HG02943 (cell line): ENCODE measurements at regions not wholly inside any gene's neighbourhood (a gene's known extent, or its start where the extent isn't known, plus 50 kb on each side); places are given as distances from the start of the nearest gene placed in this dataset.

Source experiments
- ATAC-seq: cut with Tn5 transposase; IDR thresholded peaks from one replicate; pipeline ENCODE4 v1.9.1; 2021; ENCODE audit warnings: mild to moderate bottlenecking, low read depth, moderate library complexity; ENCODE audit not compliant: unreplicated experiment

DNA sequence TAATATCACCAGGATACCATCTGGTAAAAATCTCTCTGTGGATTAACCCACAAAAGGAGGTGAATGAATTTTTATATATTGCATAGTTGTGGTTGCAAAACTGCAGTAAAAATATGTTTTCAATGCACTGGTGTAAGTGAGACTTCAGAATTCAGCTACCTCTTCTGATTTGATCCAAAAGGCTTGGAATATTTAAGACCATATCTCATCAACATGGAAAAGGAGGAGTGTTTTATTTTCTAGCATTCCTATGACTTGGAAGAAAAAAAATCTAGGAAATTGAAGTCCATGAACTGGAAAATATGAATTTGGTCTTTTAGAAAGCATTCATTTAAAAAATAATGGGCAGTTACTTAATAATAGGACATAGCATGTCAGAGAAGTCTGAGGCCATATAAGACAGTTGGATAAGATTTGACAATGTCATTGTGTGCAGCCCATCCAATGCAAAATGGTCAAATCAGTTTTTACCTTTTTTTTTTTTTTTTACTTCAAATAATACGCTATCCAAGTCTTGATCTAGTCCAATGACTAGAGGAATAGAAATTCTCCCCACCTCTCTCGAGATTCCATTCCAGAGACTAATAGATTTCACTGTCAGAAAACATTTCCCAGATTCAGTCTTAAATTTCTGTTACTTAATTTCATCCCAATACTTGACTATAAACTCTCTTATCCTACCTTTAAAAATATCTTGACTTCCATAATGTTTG lies 364.9 kb upstream of the PMFBP1 start:
- ATAC-seq: no peak

DNA sequence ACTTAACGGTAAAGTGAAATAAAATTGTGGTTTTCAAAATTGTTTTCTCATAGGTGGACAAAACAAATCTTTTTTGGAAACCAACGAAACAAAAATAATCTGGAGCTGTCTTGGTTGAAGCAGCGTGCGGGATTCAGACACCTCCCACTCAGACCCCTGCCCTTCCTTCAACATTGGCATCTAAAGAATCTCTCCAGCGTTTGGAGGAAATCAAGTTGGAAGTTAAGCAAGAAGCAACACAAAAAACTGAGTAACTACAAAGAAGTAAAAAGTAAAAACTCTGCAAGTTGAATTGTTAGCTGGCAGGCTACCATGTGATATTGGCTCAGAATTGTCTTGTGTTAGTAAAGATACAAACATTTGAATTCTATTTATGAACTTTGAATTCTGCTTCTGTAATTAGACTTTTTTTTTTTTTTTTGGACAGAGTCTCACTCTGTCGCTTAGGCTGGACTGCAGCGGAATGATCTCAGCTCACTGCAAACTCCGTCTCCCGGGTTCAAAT lies 361.0 kb upstream of the PMFBP1 start:
- no peak for ATAC-seq

DNA sequence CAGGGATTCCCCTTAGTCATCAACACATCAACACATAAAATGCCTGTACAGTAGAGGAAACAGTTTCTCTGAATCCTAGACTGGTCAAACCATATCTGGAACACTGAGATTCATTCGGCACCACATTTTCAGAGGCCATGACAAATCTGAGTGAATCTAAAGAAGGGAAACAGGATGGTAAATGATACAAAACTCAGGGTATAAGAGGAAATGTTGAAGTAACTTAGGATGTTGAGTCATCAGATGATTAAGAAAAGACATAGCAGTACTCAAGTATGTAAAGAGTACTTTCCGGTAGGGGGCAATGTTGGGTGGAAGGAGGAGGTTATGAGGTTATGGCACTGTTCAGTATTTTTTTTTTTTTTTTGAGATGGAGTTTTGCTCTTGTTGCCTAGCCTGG lies 358.5 kb upstream of the PMFBP1 start:
- no peak for ATAC-seq

DNA sequence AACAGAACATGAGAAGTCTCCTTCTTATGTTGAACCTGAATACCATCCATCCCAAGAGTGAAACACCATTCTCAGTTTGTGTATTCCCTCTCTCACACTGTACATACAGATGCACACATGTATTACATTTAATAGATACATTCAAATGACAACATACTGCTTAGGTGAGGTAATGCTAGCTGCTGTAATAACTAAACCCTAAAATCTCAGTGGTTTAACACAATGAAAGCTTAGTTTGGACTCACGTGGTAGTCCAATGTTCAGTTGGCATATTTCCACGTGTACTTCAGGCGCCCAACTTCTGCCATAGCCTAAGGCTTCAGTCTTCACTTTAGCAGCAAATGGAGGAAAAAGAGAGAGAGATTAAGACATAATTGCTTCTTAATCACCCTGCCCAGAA lies 351.1 kb upstream of the PMFBP1 start:
- no peak for ATAC-seq

DNA sequence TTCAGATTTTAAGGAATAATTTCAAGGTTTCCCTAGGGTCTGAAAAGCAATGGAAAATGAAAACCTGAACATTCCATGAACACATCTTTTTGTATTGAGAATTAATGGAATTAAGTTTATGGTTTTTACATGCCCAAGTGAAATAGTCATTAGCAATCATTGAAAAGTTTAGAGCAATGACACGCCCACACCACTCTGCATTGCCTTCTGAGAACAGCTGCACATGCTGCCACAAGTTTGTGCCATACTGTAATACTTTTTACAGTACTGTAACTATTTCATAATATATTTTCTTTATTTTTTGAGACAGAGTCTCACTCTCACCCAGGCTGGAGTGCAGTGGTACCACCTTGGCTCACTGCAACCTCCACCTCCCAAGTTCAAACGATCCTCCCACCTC lies 345.2 kb upstream of the PMFBP1 start:
- ATAC-seq: no peak

DNA sequence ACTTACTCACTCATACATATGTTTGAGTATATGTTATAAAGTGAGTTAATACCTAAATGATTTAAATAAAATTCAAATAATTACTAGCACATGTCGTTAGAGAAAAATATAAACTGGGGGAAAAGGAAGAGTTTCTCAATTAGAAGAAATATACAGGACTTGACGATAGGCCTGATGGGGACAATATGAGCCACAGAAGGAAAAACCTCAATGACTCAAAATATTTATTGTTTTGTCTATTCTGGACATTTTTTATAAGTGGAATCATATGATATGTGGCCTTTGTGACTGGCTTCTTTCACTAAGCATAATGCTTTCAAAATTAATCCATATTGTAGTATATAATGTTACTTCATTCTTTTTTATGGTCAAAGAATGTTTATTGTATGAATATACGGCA lies 339.2 kb upstream of the PMFBP1 start:
- no peak for ATAC-seq

DNA sequence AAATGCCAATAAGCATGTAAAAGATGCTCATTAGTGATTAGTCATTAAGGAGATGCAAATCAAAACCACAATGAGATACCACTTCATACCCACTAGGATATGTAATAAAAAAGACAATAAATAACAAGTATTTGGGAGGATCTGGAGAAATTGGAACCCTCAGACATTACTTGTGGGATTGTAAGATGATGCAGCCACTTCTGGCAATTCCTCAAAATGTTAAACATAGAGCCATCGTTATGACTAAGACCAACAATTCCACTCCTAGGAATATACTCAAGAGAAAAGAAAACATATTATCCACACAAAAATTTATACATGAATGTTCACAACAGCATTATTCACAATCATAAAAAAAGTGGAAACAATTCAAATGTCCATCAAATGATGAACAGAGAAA lies 336.2 kb upstream of the PMFBP1 start:
- no peak for ATAC-seq

DNA sequence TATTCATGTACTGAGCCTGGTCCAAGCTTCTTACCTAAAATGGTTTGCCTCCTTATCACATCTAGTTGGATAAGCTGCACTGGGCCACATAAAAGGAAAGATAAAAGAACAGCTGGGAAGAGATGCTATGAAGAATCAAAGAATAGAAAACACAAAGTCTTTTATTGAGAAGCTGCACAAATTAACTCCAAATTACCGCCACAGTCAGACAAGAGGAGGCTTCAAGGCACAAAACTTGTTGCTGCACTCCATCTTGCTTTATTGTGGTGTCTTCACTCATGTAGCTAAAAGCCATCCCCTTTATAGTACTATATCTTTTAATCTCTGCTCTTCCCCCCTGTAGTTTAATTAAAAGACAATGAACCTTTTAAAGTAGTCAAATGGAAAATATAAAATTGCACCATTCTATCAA lies 330.6 kb upstream of the PMFBP1 start:
- ATAC-seq: no peak

DNA sequence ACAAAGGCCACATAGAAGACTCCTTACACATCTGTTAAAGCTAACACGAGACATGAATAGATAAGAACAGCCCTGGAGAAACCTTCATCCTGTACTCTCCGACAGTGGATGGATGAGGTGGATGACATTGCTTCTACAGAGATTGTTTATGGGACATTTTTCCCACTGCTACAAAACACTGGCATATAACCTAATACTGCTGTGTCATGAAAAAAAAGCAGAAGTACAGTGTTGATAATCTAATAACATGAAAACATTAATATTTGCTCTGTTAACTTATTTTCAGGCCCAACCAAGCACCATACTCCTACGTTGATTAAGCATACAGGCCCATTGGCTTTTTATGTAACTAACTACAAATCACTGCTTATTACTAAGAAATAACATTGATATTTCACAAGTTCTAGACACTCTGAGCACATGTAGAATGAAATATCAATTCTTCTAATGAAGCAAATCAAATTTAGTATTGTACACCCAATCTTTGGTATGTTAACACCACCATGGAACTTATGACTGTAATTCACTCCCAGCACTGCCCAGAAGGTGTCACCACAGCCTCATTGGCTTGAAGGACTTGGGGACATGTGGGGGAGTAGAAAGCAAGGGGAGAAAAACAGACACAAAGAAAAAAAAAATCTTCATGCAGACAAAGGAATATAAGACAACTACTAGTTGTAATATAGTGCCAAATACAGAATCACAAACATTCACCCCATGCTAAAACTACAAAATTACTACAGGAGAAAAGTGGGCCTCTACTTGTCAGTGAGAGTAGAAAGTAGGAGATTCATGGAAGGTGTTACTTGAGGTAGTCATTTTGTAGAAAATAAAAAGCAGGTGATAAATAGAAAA lies 330.0 kb upstream of the PMFBP1 start:
- peak; percentile 83 for ATAC-seq

DNA sequence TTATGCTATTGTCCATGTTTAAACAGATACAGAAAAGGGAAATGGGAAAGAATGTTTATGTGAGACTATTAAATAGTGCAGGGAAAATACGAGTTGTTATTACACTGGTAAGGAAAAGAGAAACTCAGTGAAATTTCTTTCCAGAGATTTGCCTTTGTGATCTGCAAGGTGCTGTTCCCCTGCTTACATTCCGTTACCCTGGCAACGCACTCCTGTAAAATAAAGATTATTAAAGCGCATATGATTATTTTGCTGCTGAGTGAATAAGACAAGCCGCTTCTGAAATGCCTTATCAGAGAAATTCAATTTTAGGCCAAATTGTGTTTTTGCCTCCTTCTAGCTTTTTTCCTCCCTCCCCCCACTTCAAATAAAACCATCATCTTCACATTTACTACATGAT lies 328.6 kb upstream of the PMFBP1 start:
- ATAC-seq: no peak

DNA sequence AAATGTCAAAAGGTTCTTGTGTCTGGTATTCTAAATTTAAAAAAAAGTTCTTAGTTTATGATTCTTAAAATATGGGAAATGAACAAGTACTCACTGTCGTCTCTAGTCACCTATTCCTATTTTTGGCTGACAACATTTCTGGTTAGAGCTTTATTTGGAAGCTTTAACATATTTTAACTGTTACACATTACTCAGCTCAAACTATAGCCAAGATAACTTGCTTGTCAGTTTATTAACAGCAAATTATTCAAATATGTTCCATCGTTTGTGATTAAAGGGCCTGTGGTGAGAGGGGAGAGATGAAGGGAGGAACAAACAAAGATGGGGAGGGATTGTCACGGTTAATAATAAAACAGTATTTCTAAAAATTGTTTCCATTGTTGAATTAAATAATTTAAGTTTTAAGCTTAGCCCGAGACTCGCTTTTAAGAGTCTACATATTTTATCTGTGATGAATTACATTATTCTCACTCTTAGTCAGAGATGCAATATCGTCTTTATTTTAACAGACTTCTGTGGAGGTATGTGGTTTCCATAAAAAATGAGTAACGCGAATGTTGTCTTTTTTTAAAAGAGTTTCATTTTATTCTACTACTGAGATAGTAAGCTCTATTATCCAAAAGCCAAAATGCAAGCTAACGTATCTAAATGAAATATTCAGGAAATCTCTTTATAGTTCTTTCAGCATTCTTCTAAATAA lies 321.9 kb upstream of the PMFBP1 start:
- ATAC-seq: no peak

DNA sequence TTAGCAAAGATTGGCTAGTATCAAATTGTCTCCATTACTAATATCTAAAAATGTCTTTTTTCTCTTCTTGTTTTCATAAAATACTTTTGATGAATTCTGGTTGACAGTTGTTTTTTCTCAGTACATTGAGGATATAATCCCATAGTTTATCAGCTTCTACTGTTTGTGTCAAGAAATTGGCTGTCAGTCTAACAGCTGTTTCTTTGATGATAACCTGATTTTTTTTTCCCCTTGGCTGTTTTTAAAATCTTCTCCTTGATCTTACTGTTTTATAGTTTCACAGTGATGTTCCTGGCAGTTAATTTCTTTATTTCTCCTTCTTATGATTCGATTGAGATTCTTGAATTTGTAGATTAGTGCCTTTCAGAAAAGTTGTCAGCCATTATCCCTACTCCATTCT lies 315.3 kb upstream of the PMFBP1 start:
- no peak for ATAC-seq

DNA sequence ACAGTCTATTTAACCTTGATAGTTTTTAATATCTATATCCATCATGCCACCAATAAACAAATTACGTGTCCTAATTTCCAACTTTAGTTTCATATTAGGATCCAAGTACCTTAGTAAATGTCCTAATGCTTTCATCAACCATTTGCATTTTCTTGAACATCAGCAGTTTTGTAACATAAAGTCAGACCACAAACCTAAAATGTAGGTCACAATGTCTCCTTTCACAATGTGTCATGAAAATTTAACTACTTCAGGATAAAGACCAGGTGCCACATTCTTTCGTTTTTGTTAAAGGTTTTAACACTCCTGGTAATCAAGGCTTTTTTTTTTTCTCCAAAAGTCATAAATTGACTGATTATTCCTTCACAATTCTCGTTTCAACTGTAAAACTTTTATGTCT lies 310.7 kb upstream of the PMFBP1 start:
- ATAC-seq: no peak

DNA sequence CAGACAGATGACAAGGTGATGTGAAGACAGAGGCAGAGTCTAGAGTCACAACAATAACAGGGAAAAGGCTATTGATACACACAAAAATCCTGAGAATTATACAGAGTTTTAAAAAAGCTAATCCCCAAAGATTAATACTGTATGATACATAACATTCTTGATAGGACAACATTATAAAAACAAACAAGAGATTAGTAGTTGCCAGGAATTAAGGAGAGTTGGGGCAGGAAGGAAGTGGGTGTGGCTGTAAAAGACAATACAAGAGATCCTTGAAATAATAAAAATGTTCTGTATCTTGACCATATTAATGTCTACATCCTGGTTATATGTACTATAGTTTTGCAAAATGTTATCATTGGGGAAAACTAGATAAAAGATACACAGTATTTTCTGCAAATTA lies 309.5 kb upstream of the PMFBP1 start:
- ATAC-seq: no peak

DNA sequence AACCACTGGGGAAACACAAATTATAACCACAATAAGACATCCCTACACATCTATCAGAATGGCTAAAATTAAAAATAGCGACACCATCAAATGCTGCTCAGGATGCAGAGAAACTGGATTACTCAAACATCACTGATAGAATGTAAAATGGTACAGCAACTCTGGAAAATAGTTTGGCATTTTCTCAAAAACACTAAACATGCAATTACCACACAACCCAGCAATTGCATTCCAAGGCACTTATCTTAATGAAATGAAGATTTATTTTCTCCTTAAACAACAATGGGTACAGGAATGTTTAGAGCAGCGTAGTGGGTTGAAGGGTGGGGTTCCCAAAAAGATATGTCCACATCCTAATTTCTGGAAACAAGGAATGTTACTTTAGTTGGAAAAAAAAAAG lies 309.0 kb upstream of the PMFBP1 start:
- ATAC-seq: no peak

DNA sequence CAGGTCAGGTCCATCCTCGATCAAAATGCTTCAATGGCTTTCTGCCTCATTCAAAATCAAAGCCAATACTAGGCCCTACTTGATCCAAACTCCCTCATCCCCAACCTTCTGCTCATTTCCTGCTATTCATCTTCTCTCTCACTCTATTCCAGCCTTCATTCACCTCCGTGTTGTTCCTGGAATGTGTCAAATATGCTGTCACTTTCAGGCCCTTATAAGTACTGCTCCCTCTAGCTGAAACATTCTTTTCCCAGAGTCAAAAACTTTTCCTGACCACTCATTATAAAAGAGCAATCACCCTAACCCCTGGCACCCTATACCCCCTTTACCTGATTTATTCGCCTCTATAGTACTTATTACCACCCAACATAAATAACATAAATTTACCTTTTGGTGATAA lies 303.7 kb upstream of the PMFBP1 start:
- ATAC-seq: no peak

DNA sequence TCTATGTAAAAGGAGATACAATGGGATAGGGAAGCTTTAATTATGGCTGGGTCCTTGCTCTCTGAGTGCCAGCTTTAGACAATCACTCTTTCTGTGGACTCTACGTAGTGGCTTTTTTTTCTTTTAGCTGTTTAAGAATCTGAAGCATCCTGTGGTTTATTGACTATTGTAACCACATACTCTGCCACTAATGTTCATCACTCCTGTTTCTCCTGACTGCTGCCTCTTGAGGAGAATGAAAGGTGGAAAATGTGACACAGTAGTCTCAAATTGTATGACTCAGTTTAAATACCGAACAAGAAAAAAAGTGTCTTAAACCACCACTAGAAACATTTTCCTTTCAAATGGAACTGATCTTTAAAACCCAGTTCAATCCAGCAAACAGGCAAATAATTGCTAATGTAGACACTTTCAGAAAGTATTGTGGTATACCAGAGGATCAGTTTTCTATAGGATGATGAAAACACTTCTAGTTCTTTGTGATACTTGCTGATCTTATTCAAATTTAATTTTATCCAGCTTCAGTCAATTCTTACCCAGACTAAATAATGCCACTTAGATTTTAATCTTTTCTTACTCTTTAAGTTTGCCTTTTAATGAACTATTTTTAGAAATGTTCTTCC lies 302.7 kb upstream of the PMFBP1 start:
- no peak for ATAC-seq

DNA sequence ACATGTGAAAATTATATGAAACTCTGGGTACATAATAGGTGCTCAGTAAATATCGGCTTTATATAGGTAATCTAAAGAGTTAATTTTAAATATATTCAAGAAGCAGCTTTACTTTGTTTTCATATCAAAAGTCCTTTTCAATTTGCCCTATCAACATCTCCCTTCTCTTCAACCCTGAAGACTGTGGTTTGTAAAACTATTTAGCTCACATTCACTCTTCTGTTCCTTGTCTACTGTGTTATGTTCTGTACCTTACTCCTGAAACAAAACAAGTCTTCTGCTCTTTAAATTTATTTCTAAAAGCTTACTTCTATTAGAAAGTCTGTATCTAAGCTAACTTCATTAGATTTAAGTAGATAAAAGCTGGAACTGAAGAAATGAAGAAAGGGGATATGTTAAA lies 301.7 kb upstream of the PMFBP1 start:
- ATAC-seq: no peak

DNA sequence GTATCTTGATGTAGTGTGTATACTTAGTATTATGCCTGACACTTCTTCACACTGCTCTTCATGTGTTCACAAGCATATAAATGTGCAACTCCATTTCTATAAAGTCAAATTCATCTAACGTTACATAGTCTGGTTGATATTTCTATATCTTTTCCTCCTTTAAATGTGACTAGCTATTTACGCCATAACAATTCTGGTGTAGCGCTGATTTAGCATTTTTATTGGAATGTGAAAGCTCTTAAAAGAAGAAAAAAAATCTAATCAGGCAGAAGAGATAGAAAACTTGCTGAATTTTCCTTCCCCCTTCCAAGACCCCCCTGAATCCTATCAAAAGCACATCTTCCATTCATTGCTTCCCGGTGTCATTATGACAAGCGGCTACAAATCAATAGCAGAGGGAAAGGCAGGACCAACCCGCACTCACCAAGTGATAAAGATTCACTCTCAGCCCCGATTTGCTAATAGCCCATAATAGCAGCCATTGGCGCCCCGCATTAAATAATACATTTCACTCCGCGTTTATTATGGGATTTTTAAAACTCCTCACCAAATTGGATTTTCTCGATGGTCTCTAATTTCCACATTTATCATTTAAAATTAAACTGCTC lies 299.5 kb upstream of the PMFBP1 start:
- ATAC-seq: no peak

DNA sequence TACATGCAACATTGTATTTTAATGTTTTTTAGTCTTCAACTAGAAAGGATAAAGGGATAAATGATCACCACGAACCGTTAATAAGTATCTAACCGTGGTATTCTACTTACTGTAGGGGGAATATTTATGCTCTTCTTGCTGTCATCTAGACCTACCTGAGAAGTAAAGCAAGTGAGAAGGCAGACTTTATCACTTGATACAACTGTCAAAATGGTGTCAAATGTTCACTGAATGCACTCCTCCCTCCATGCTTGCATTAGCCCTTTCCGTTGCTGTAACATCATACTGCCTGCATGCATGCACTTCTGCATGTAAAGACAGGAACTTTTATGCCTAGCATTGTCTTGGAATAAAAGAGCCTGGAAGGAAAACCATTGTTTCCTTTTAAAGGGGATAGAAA lies 298.6 kb upstream of the PMFBP1 start:
- ATAC-seq: no peak
